Astrocyte of the spinal cord (primary cell): ENCODE measurements at regions not wholly inside any gene's neighbourhood (a gene's known extent, or its start where the extent isn't known, plus 50 kb on each side); places are given as distances from the start of the nearest gene placed in this dataset.

Source experiments
- DNase-seq: peaks from one replicate; pipeline ENCODE4 v3.0.0; 2011; ENCODE audit warnings: low read depth, low spot score
- H3K4me3 ChIP-seq: 2 replicates; pipeline ENCODE4 v1.5.1; 2011; ENCODE audit warnings: low read depth, mild to moderate bottlenecking, low read length, moderate library complexity
- CTCF ChIP-seq: IDR thresholded peaks from 2 replicates; pipeline ENCODE4 v1.5.1; 2012; ENCODE audit warnings: low read depth, mild to moderate bottlenecking, low read length, inconsistent platforms
- in situ Hi-C: cut with HindIII; loops from 2 replicates; pipeline ENCODE4 v1.10.0; 2017; ENCODE audit warnings: low sequenced_read_pairs

- H3K4me3 ChIP-seq, result no peak overlapping the region
- TF ChIP-seq CTCF, result no peak
- no peak for DNase-seq
- in situ Hi-C loops, result no loop called here
These were observed 528.9 kb downstream of the DACH1 start for GRCh38 chr13:71338070-71338469.

- H3K4me3 ChIP-seq, result no peak overlapping the region
- TF ChIP-seq CTCF, result no peak
- DNase-seq, result no peak
- in situ Hi-C loops, result no loop called here
These were observed 539.7 kb downstream of the DACH1 start for GRCh38 chr13:71327266-71327665.

- no peak for TF ChIP-seq CTCF
- H3K4me3 ChIP-seq, result no peak overlapping the region
- in situ Hi-C loops, result no loop called here
- no peak for DNase-seq
These were observed 541.4 kb downstream of the DACH1 start for GRCh38 chr13:71325556-71325955.

- no peak for DNase-seq
- TF ChIP-seq CTCF, result no peak
- in situ Hi-C loops, result no loop called here
- no peak overlapping the region for H3K4me3 ChIP-seq
These were observed 543.7 kb downstream of the DACH1 start for GRCh38 chr13:71323266-71323665.

GRCh38 chr13:71320452-71320851, 546.6 kb downstream of the DACH1 start:
- DNase-seq, result peak; percentile 6
- in situ Hi-C loops, result no loop called here
- peak; percentile 41 for TF ChIP-seq CTCF
- H3K4me3 ChIP-seq, result no peak overlapping the region

- DNase-seq, result no peak
- no peak for TF ChIP-seq CTCF
- in situ Hi-C loops, result no loop called here
- H3K4me3 ChIP-seq, result no peak overlapping the region
These were observed 550.1 kb downstream of the DACH1 start for GRCh38 chr13:71316792-71317363.

- in situ Hi-C loops, result no loop called here
- DNase-seq, result no peak
- no peak for TF ChIP-seq CTCF
- no peak overlapping the region for H3K4me3 ChIP-seq
These were observed 554.1 kb downstream of the DACH1 start for GRCh38 chr13:71312923-71313322.
